ENCODE measurements at regions not wholly inside any gene's neighbourhood (a gene's known extent, or its start where the extent isn't known, plus 50 kb on each side); places are given as distances from the start of the nearest gene placed in this dataset.

DNA sequence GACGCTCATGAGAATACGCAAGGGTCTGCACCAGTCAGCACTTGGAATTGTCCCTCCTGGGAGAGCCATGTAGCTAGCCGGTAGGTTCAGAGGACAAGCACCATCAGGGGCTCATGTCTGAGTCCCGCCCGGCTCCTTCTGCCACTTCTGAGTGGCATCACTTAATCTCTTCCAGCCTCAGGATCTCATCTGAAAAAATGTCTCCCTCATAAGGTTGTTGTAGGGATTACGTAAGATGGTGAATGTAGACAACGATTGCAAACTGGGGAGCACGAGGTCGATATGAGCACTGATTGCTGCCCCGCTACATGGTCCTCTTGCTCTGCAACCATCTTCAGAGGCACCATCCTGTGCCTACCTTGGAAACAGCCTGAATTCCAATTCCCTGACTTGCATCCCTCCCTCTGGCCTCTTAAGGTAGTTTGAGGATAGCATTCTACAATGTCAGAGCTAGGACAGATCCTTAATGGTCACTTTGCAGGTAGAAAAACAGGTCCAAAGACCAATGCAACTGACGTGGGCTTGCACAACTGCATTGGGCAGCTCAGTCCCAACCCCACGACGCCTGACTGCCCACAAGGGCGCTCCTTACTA is 115.8 kb upstream of the TMEM45B start:
- TF ChIP-seq POLR2A (IDR thresholded peaks at IDR 0.05; ENCODE audit: low read depth, low read length) (no peak), TAF1 (IDR thresholded peaks at IDR 0.05; ENCODE audit: low read depth, low read length) (no peak), POU2F2 (IDR thresholded peaks at IDR 0.05; ENCODE audit: low read depth, low read length) (no peak), SPI1 (IDR thresholded peaks at IDR 0.05; ENCODE audit: low read depth, low read length) (no peak), POLR2AphosphoS5 (IDR thresholded peaks at IDR 0.05; ENCODE audit: low read depth, low read length) (no peak), PAX5 (IDR thresholded peaks at IDR 0.05; ENCODE audit: insufficient read depth, low read length, severe bottlenecking) (no peak)
- DNase-seq (ENCODE audit: insufficient read length, low spot score) (no peak), FAIRE-seq (no peak)

- DNase-seq (ENCODE audit: insufficient read length, low spot score): no peak
- FAIRE-seq: no peak
- TF ChIP-seq TAF1 (IDR thresholded peaks at IDR 0.05; ENCODE audit: low read depth, low read length) (no peak), SPI1 (IDR thresholded peaks at IDR 0.05; ENCODE audit: low read depth, low read length) (no peak), POLR2AphosphoS5 (IDR thresholded peaks at IDR 0.05; ENCODE audit: low read depth, low read length) (no peak), PAX5 (IDR thresholded peaks at IDR 0.05; ENCODE audit: insufficient read depth, low read length, severe bottlenecking) (no peak), POU2F2 (IDR thresholded peaks at IDR 0.05; ENCODE audit: low read depth, low read length) (no peak), POLR2A (IDR thresholded peaks at IDR 0.05; ENCODE audit: low read depth, low read length) (no peak)
These were observed 114.9 kb upstream of the TMEM45B start for GRCh38 chr11:129700701-129701100.

DNA sequence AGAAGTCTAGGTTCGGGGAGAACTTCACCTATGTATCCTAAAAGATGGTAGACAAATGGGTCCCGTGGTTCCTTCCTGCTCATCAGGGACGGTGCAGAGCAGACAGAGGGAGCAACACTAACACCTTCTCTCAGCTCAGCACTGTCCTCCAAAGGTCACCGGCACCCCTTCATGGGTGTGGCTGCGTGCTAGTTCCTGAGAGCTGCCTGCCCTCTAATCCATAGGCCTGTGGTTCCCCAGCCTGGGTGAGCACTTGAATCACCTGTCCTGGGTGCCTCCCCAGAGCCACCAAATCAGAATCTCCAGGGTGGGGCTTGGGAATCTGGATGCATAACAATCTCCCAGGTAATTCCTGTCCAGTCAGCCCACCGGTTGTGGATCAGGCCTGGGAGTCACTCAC is 113.9 kb upstream of the TMEM45B start:
- FAIRE-seq (no peak), DNase-seq (ENCODE audit: insufficient read length, low spot score) (no peak)
- no peak for TF ChIP-seq PAX5 (IDR thresholded peaks at IDR 0.05; ENCODE audit: insufficient read depth, low read length, severe bottlenecking)
- no peak for TF ChIP-seq POLR2A (IDR thresholded peaks at IDR 0.05; ENCODE audit: low read depth, low read length)

DNA sequence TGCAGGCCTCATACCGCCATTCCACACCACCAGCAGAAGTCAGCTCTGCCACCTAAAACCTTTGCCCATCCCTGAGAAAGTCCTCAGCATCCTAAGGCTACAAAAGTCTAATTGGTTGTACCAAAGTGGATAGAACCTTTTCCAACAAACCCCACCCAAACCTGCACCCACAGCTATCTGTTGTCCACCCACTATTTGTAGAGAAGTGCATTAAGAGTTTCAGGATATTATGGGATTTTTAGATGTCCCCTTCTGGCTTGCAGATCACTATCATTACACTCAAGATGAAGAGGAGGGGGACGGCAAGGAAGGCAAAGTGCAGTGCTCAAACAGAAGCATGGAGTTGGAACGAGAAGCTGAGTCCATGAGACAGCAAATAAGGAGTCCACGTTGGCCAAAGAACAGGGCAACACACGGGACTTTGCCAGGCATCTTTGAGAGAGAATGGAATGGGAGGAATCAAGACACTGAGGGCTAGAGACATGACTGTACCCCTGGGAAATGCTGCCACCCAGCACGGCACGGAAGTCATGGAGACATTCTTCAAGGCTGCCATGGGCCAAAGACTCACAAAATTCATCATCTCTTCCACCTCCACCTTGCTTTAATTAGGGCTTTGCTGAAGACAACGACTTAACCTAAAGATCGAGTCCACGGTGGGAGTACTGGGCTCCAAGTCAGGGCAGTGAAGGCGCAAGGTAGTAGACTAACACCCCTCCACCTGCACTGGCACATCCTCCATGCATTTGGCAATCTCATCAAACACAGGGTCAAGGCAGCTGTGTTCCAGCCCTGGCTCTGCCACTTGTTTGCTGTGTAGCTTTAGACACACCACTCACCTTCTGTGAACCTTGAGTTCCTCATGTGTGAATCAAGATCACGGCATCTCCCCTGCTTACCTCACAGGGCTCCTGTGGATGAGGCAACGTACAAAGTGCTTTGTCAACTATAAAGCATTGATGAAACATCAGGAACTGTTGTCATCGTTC is 112.9 kb upstream of the TMEM45B start:
- FAIRE-seq: no peak
- TF ChIP-seq POU2F2 (IDR thresholded peaks at IDR 0.05; ENCODE audit: low read depth, low read length) (no peak), TAF1 (IDR thresholded peaks at IDR 0.05; ENCODE audit: low read depth, low read length) (no peak), POLR2A (IDR thresholded peaks at IDR 0.05; ENCODE audit: low read depth, low read length) (no peak), PAX5 (IDR thresholded peaks at IDR 0.05; ENCODE audit: insufficient read depth, low read length, severe bottlenecking) (no peak), POLR2AphosphoS5 (IDR thresholded peaks at IDR 0.05; ENCODE audit: low read depth, low read length) (no peak)
- DNase-seq (ENCODE audit: insufficient read length, low spot score): no peak

DNA sequence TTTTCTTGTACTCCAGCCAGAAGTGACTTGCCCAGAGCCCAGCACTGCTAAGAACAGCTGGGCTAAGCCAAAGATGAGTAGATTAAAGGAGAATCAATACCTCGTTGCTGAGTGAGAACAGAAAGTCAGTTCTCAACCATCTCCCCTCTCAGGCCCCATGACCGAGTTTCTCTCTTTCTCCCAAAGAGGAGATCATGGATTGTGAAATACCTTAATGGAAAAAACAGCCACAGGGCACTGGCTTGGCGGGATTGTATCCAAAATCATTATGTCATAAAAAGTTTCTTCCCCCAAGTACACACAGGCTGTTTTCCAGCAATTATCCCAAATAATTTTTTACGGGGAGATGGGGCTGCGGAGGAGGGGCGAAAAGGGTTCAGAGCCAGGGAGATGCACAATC is 111.8 kb upstream of the TMEM45B start:
- TF ChIP-seq TAF1 (IDR thresholded peaks at IDR 0.05; ENCODE audit: low read depth, low read length) (no peak), PAX5 (IDR thresholded peaks at IDR 0.05; ENCODE audit: insufficient read depth, low read length, severe bottlenecking) (no peak), SPI1 (IDR thresholded peaks at IDR 0.05; ENCODE audit: low read depth, low read length) (no peak), POU2F2 (IDR thresholded peaks at IDR 0.05; ENCODE audit: low read depth, low read length) (no peak), POLR2AphosphoS5 (IDR thresholded peaks at IDR 0.05; ENCODE audit: low read depth, low read length) (no peak), POLR2A (IDR thresholded peaks at IDR 0.05; ENCODE audit: low read depth, low read length) (no peak)
- FAIRE-seq (no peak), DNase-seq (ENCODE audit: insufficient read length, low spot score) (no peak)

DNA sequence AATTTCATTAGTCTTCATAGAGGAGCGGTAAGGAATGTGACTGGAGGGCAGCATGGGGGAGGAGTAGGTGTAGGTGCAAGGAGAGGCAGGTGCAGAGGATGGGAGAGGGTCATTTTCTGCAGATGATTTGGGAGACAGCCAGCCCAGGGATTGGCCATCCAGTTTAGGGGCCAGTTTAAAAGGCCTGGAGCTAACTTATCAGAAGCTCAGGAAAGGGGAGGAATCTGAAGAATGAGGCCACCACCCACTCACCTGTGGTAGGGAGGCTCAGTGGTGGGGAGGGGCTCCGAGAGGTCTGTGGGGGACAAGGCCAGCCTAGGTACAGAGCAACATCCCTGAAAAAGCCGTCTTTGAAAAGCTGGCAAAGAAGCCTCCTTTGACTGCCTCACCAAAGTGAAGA is 110.8 kb upstream of the TMEM45B start:
- no peak for TF ChIP-seq TAF1 (IDR thresholded peaks at IDR 0.05; ENCODE audit: low read depth, low read length)
- TF ChIP-seq SPI1 (IDR thresholded peaks at IDR 0.05; ENCODE audit: low read depth, low read length): no peak
- no peak for TF ChIP-seq PAX5 (IDR thresholded peaks at IDR 0.05; ENCODE audit: insufficient read depth, low read length, severe bottlenecking)
- FAIRE-seq: no peak
- no peak for DNase-seq (ENCODE audit: insufficient read length, low spot score)

DNA sequence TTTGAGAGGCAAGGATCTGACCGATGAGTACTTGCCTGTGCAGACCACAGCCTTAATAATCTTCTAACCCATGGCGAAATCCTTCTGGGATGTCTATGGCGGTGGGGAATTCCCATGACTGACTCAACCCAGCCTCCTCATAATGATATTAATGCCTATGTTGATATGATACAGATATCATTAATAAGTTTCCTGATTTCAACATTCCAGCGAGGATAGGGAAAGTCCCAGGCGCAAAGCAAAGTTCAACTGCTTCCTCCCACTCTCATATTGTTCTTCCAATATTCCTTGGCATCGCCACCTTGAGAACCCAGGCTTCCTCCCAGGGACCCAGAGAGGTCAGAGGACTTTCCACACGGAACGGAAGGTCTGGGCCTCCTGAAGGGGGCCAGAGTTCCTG is 110.3 kb upstream of the TMEM45B start:
- DNase-seq (ENCODE audit: insufficient read length, low spot score) (no peak), FAIRE-seq (no peak)
- TF ChIP-seq POLR2A (IDR thresholded peaks at IDR 0.05; ENCODE audit: low read depth, low read length) (no peak), TAF1 (IDR thresholded peaks at IDR 0.05; ENCODE audit: low read depth, low read length) (no peak), POU2F2 (IDR thresholded peaks at IDR 0.05; ENCODE audit: low read depth, low read length) (no peak), PAX5 (IDR thresholded peaks at IDR 0.05; ENCODE audit: insufficient read depth, low read length, severe bottlenecking) (no peak), SPI1 (IDR thresholded peaks at IDR 0.05; ENCODE audit: low read depth, low read length) (no peak), POLR2AphosphoS5 (IDR thresholded peaks at IDR 0.05; ENCODE audit: low read depth, low read length) (no peak)

DNA sequence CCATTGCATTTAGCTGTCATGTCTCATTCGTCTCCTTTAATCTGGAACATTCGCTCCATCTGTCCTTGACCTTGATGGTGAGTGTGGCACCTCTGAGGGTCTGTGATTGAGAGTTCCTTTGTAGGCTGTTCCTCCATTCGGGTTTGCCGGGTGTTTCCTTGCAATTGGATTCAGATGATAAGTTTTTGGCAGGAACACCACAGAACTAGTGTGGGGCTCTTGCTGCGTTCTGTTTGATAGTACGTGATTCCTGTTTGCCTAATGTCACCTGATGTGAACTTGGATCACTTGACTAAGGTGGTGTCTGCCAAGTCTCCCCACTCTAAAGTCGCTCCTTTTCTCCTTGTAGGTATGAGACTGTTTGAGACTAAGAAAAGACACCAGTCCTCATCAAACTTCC is 109.7 kb upstream of the TMEM45B start:
- no peak for DNase-seq (ENCODE audit: insufficient read length, low spot score)
- no peak for TF ChIP-seq TAF1 (IDR thresholded peaks at IDR 0.05; ENCODE audit: low read depth, low read length)
- no peak for TF ChIP-seq PAX5 (IDR thresholded peaks at IDR 0.05; ENCODE audit: insufficient read depth, low read length, severe bottlenecking)
- TF ChIP-seq POLR2A (IDR thresholded peaks at IDR 0.05; ENCODE audit: low read depth, low read length): no peak
- no peak for TF ChIP-seq POU2F2 (IDR thresholded peaks at IDR 0.05; ENCODE audit: low read depth, low read length)
- TF ChIP-seq POLR2AphosphoS5 (IDR thresholded peaks at IDR 0.05; ENCODE audit: low read depth, low read length): no peak
- TF ChIP-seq SPI1 (IDR thresholded peaks at IDR 0.05; ENCODE audit: low read depth, low read length): no peak
- FAIRE-seq: no peak

GRCh38 chr11:129709801-129710398 is 105.7 kb upstream of the TMEM45B start:
- no peak for DNase-seq (ENCODE audit: insufficient read length, low spot score)
- TF ChIP-seq TAF1 (IDR thresholded peaks at IDR 0.05; ENCODE audit: low read depth, low read length): no peak
- TF ChIP-seq POLR2AphosphoS5 (IDR thresholded peaks at IDR 0.05; ENCODE audit: low read depth, low read length): no peak
- TF ChIP-seq POLR2A (IDR thresholded peaks at IDR 0.05; ENCODE audit: low read depth, low read length): no peak
- TF ChIP-seq POU2F2 (IDR thresholded peaks at IDR 0.05; ENCODE audit: low read depth, low read length): no peak
- TF ChIP-seq PAX5 (IDR thresholded peaks at IDR 0.05; ENCODE audit: insufficient read depth, low read length, severe bottlenecking): no peak
- TF ChIP-seq SPI1 (IDR thresholded peaks at IDR 0.05; ENCODE audit: low read depth, low read length): no peak
- no peak for FAIRE-seq
